Keratinocyte (primary cell): ENCODE measurements at regions not wholly inside any gene's neighbourhood (a gene's known extent, or its start where the extent isn't known, plus 50 kb on each side); places are given as distances from the start of the nearest gene placed in this dataset.
"Not testable (repeated sequence)": the region's sequence is repeated elsewhere in the genome, so short reads cannot be mapped to it uniquely, and the experiment has no call there.

ENCODE experiments used
- DNase-seq: peaks from one replicate; pipeline ENCODE4 v3.0.0-alpha.2; 2011; ENCODE audit warnings: low read depth, missing footprints, low spot score
- FAIRE-seq: peaks from 2 replicates; lab custom pipeline; 2011; peaks lifted over from hg19 to GRCh38; lab: Jason Lieb, UNC
- H2AFZ ChIP-seq: 2 replicates; pipeline ENCODE4 v1.6.0; 2012; ENCODE audit warnings: low read length, control low read depth, inconsistent platforms; ENCODE audit not compliant: control insufficient read depth
- H3K27ac ChIP-seq: 2 replicates; pipeline ENCODE4 v1.5.1; 2011; ENCODE audit warnings: low read length; ENCODE audit not compliant: control insufficient read depth, insufficient read depth
- H3K27me3 ChIP-seq: 3 replicates; pipeline ENCODE4 v1.6.0; 2011; ENCODE audit warnings: low read length; ENCODE audit not compliant: control insufficient read depth, insufficient read depth; ENCODE audit errors: extremely low read depth
- H3K36me3 ChIP-seq, 2 experiments: 2 replicates in 1 of 2; 3 replicates in 1 of 2; pipeline ENCODE4 v1.5.1; 2011; ENCODE audit warnings: low read length in 2 of 2, mild to moderate bottlenecking in 1 of 2; ENCODE audit not compliant: control insufficient read depth in 2 of 2, insufficient read depth in 2 of 2; ENCODE audit errors: extremely low read depth in 1 of 2
- H3K4me1 ChIP-seq: 3 replicates; pipeline ENCODE4 v1.5.1; 2011; ENCODE audit warnings: low read length; ENCODE audit not compliant: control insufficient read depth, insufficient read depth; ENCODE audit errors: extremely low read depth
- H3K4me2 ChIP-seq: 3 replicates; pipeline ENCODE4 v1.6.0; 2011; ENCODE audit warnings: low read depth, low read length; ENCODE audit not compliant: control insufficient read depth, insufficient read depth; ENCODE audit errors: extremely low read depth
- H3K4me3 ChIP-seq, 3 experiments: fragments of 200-600 bp in 1 of 3; sonication (generic) in 1 of 3; 2 replicates in 2 of 3; 3 replicates in 1 of 3; pipeline ENCODE4 v1.5.1; 2011 to 2016; ENCODE audit warnings: low read length in 3 of 3, mild to moderate bottlenecking in 3 of 3, control low read depth in 2 of 3, inconsistent platforms in 1 of 3, low read depth in 1 of 3, mixed read lengths in 1 of 3, mixed run types in 1 of 3, moderate library complexity in 1 of 3; ENCODE audit not compliant: control insufficient read depth in 2 of 3, insufficient read depth in 2 of 3; ENCODE audit errors: extremely low read depth in 1 of 3
- H3K79me2 ChIP-seq: 2 replicates; pipeline ENCODE4 v1.6.0; 2012; ENCODE audit warnings: low read length; ENCODE audit not compliant: control insufficient read depth, insufficient read depth
- H3K9ac ChIP-seq: 3 replicates; pipeline ENCODE4 v1.6.0; 2011; ENCODE audit warnings: low read length; ENCODE audit not compliant: control insufficient read depth, insufficient read depth; ENCODE audit errors: extremely low read depth
- H3K9me1 ChIP-seq: 3 replicates; pipeline ENCODE4 v1.6.0; 2011; ENCODE audit warnings: low read length; ENCODE audit not compliant: control insufficient read depth, insufficient read depth; ENCODE audit errors: extremely low read depth
- H3K9me3 ChIP-seq: 2 replicates; pipeline ENCODE4 v1.5.1; 2012; ENCODE audit warnings: low read depth, low read length; ENCODE audit not compliant: control insufficient read depth
- H4K20me1 ChIP-seq: 3 replicates; pipeline ENCODE4 v1.6.0; 2011; ENCODE audit warnings: low read length; ENCODE audit not compliant: control insufficient read depth, insufficient read depth; ENCODE audit errors: extremely low read depth
- CTCF ChIP-seq, 3 experiments: IDR thresholded peaks in 1 of 3; conservative IDR thresholded peaks in 1 of 3; optimal IDR thresholded peaks in 1 of 3; 2 replicates in 2 of 3; 3 replicates in 1 of 3; pipeline versions ENCODE3 to v1.5.1; 2011; ENCODE audit warnings: low read length in 3 of 3, mild to moderate bottlenecking in 3 of 3, moderate library complexity in 2 of 3, control low read depth in 1 of 3, inconsistent platforms in 1 of 3; ENCODE audit not compliant: insufficient read depth in 2 of 3; ENCODE audit errors: extremely low read depth in 1 of 3
- EZH2 ChIP-seq: IDR thresholded peaks from one replicate; pipeline ENCODE4 v1.6.1; 2012; ENCODE audit warnings: inconsistent platforms, mild to moderate bottlenecking, low read length, moderate library complexity
- dilution Hi-C: fragments of 300-500 bp; cut with MboI; formaldehyde crosslinking; loops from one replicate; pipeline ENCODE4 v1.7.0; 2020; ENCODE audit warnings: low sequenced_read_pairs; ENCODE audit not compliant: extremely low pct_ligation_motif_present

- Histone ChIP-seq H3K4me2 (no peak overlapping the region), H3K36me3 (no peaks in the 10 kb centered on the region), H2AFZ (no peak overlapping the region), H4K20me1 (no peaks in the 10 kb centered on the region), H3K9ac (no peak overlapping the region), H3K27ac (no peak overlapping the region), H3K4me1 (no peaks in the 10 kb centered on the region), H3K9me3 (no peaks in the 10 kb centered on the region), H3K4me3 (no peak overlapping the region), H3K79me2 (no peaks in the 10 kb centered on the region), H3K9me1 (no peaks in the 10 kb centered on the region), H3K27me3 (no peaks in the 10 kb centered on the region)
- DNase-seq: no peak
- FAIRE-seq: no peak
- TF ChIP-seq EZH2 (no peak), CTCF (optimal IDR thresholded peaks at IDR 0.05 in 1 of 3, IDR thresholded peaks at IDR 0.05 in 1 of 3, conservative IDR thresholded peaks at IDR 0.05 in 1 of 3; ENCODE audit: extremely low read depth in 1 of 3, insufficient read depth in 2 of 3, low read length in 3 of 3) (no peak)
- dilution Hi-C loops: no loop called here
Measured at GRCh38 chr1:78743626-78744025, 94.0 kb downstream of the IFI44 start.

GRCh38 chr1:78745111-78745510 lies 95.5 kb downstream of the IFI44 start:
- Histone ChIP-seq H3K27me3 (no peaks in the 10 kb centered on the region), H3K36me3 (no peaks in the 10 kb centered on the region), H4K20me1 (no peaks in the 10 kb centered on the region), H3K9me1 (no peaks in the 10 kb centered on the region), H3K4me2 (no peak overlapping the region), H3K4me1 (no peaks in the 10 kb centered on the region), H3K4me3 (no peak overlapping the region), H3K27ac (no peak overlapping the region), H2AFZ (no peak overlapping the region), H3K9ac (no peak overlapping the region), H3K9me3 (no peaks in the 10 kb centered on the region), H3K79me2 (no peaks in the 10 kb centered on the region)
- TF ChIP-seq EZH2: no peak
- no peak for TF ChIP-seq CTCF (optimal IDR thresholded peaks at IDR 0.05 in 1 of 3, IDR thresholded peaks at IDR 0.05 in 1 of 3, conservative IDR thresholded peaks at IDR 0.05 in 1 of 3; ENCODE audit: extremely low read depth in 1 of 3, insufficient read depth in 2 of 3, low read length in 3 of 3)
- dilution Hi-C loops: no loop called here
- FAIRE-seq: no peak
- no peak for DNase-seq

DNA sequence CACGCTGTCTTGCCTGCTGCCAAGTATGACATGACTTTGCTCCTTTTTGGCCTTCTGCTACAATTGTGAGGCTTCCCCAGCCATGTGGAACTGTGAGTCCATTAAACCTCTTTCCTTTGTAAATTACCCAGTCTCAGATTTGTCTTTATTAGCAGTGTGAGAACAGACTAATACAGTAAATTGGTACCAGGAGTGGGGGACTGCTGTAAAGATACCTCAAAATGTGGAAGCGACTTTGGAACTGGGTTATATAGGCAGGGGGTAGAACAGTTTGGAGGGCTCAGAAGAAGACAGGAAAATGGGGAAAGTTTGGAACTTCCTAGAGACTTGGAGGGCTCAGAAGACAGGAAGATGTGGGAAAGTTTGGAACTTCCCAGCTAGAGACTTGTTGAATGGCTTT lies 104.0 kb downstream of the IFI44 start:
- H3K27ac ChIP-seq, FAIRE-seq: not testable (repeated sequence)

More for the DNA sequence above, 104.0 kb downstream of the IFI44 start:
- H3K4me1 ChIP-seq, H3K9ac ChIP-seq, H3K36me3 ChIP-seq, H3K4me2 ChIP-seq, H3K4me3 ChIP-seq, H2AFZ ChIP-seq, DNase-seq, H4K20me1 ChIP-seq, H3K9me1 ChIP-seq, H3K27me3 ChIP-seq, dilution Hi-C loops, H3K9me3 ChIP-seq, H3K79me2 ChIP-seq: not testable (repeated sequence)
